ENCODE measurements at regions not wholly inside any gene's neighbourhood (a gene's known extent, or its start where the extent isn't known, plus 50 kb on each side); places are given as distances from the start of the nearest gene placed in this dataset.

DNA sequence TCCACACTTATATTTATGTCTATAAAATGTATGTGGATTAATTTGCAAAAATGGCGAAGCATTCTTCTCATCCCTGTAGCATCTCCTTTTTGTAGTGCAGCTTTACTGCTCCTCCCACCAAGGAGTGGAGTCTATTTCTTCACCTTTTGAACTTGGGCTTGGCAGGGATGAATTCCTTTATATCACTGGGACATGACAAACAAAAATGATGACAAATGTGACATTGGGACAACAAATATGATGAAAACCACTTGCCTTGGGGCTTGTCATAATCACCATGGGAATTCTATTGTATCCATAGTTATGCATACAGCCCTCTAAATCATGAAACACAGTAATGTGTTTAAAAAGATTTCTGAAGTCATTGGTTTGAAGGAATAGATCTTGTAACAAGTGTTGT, 155.0 kb downstream of the TNFSF18 start:
- no peaks in the 10 kb centered on the region for H3K9me3 ChIP-seq (ENCODE audit: control insufficient read depth, low read depth, low read length)
- Mint-ChIP-seq H3K36me3 (ENCODE audit: insufficient read depth in 1 of 3, low read depth in 3 of 3) (no peaks in the 10 kb centered on the region), H3K4me3 (no peak overlapping the region), H3K27ac (no peak overlapping the region), H3K27me3 (ENCODE audit: low read depth) (no peaks in the 10 kb centered on the region), H3K4me1 (peaks cover 5 to 7% of the 10 kb centered on the region in 2 experiments; a peak in 3 of 4 replicates), H3K9me3 (no peaks in the 10 kb centered on the region)
- no peaks in the 10 kb centered on the region for H4K20me1 ChIP-seq (ENCODE audit: control insufficient read depth, insufficient read depth, insufficient read length)
- TF ChIP-seq, protein P1, sequence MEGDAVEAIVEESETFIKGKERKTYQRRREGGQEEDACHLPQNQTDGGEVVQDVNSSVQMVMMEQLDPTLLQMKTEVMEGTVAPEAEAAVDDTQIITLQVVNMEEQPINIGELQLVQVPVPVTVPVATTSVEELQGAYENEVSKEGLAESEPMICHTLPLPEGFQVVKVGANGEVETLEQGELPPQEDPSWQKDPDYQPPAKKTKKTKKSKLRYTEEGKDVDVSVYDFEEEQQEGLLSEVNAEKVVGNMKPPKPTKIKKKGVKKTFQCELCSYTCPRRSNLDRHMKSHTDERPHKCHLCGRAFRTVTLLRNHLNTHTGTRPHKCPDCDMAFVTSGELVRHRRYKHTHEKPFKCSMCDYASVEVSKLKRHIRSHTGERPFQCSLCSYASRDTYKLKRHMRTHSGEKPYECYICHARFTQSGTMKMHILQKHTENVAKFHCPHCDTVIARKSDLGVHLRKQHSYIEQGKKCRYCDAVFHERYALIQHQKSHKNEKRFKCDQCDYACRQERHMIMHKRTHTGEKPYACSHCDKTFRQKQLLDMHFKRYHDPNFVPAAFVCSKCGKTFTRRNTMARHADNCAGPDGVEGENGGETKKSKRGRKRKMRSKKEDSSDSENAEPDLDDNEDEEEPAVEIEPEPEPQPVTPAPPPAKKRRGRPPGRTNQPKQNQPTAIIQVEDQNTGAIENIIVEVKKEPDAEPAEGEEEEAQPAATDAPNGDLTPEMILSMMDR (conservative IDR thresholded peaks at IDR 0.05): no peak
- no peak overlapping the region for H3K4ac ChIP-seq (ENCODE audit: low read depth, low read length)
- H3K18ac ChIP-seq (ENCODE audit: insufficient read length, low read depth, low read length): no peak overlapping the region
- H3K27me3 ChIP-seq (ENCODE audit: insufficient read depth, low read length): no peaks in the 10 kb centered on the region
- H4K8ac ChIP-seq (replicated peaks; ENCODE audit: insufficient read length, low read depth, low read length): no peak overlapping the region
- H2BK5ac ChIP-seq (ENCODE audit: insufficient read length, low read length): no peak overlapping the region
- H3T11ph ChIP-seq (ENCODE audit: low read length): no peak overlapping the region
- no peak overlapping the region for H3K23ac ChIP-seq (ENCODE audit: insufficient read length, low read depth, low read length)
- no peak overlapping the region for H3K27ac ChIP-seq (ENCODE audit: insufficient read length, low read depth, low read length)
- no peaks in the 10 kb centered on the region for H3K4me1 ChIP-seq (ENCODE audit: insufficient read depth, low read length)
- H2BK120ac ChIP-seq (ENCODE audit: low read depth, low read length, poor library complexity, severe bottlenecking): no peak overlapping the region
- H4K5ac ChIP-seq (ENCODE audit: insufficient read length, low read depth, low read length): no peak overlapping the region
- H3K4me2 ChIP-seq (ENCODE audit: insufficient read depth, insufficient read length, low read length): no peak overlapping the region
- H2BK12ac ChIP-seq (ENCODE audit: insufficient read length, low read depth, low read length): no peak overlapping the region
- no peak overlapping the region for H2BK15ac ChIP-seq (ENCODE audit: low read depth, low read length)
- no peak overlapping the region for H4K91ac ChIP-seq (ENCODE audit: insufficient read length, low read depth, low read length)
- H3K14ac ChIP-seq (ENCODE audit: insufficient read depth, low read length): no peak overlapping the region
- H2AFZ ChIP-seq (ENCODE audit: low read length): no peak overlapping the region
- no peak overlapping the region for H2AK5ac ChIP-seq (ENCODE audit: insufficient read length, low read length)
- no peak overlapping the region for H3K56ac ChIP-seq (ENCODE audit: insufficient read length, low read depth, low read length)
- no peaks in the 10 kb centered on the region for H3K23me2 ChIP-seq (ENCODE audit: insufficient read length, low read depth, low read length, poor library complexity, severe bottlenecking)
- no peaks in the 10 kb centered on the region for H3K79me2 ChIP-seq (ENCODE audit: insufficient read depth, low read length)
- H3K79me1 ChIP-seq (ENCODE audit: insufficient read depth, low read depth, low read length, poor library complexity, severe bottlenecking): no peaks in the 10 kb centered on the region
- DNase-seq: no peak
- no peak overlapping the region for H2BK20ac ChIP-seq (ENCODE audit: low read depth, low read length, poor library complexity, severe bottlenecking)
- no CpG with 5 or more reads among the region's 1 CpG for WGBS (ENCODE audit: extremely low coverage, insufficient read length, low lambda C conversion rate)
- H3K9ac ChIP-seq (ENCODE audit: extremely low read depth, insufficient read length, low read length): no peak overlapping the region

Data from H9 (cell line).